ENCODE measurements at regions not wholly inside any gene's neighbourhood (a gene's known extent, or its start where the extent isn't known, plus 50 kb on each side); places are given as distances from the start of the nearest gene placed in this dataset.

- Histone ChIP-seq H3K9me3 (no peaks in the 10 kb centered on the region), H3K27ac (no peak overlapping the region), H3K27me3 (ENCODE audit: insufficient read depth in 3 of 3, low read length in 2 of 3) (peaks cover 0 to 23% (median 4%) of the 10 kb centered on the region in 3 donors), H3K4me1 (no peaks in the 10 kb centered on the region), H3K4me3 (no peak overlapping the region), H3K36me3 (ENCODE audit: insufficient read depth in 1 of 2, low read depth in 1 of 2) (no peaks in the 10 kb centered on the region)
- intact Hi-C loops (cut with DNase I): no loop called here
- TF ChIP-seq CTCF (IDR thresholded peaks at IDR 0.05): no peak
- DNase-seq (no peak), ATAC-seq (no peak)
- 71 to 75% (median 74%) methylated on average over 5 of the region's 5 CpGs for WGBS, 3 donors
Observed at GRCh38 chr16:87094556-87094865, 222.7 kb downstream of the C16orf95 start.

GRCh38 chr16:87095271-87095670 is 221.9 kb downstream of the C16orf95 start:
- H3K36me3 ChIP-seq (ENCODE audit: insufficient read depth in 1 of 2, low read depth in 1 of 2): no peaks in the 10 kb centered on the region
- DNase-seq (no peak), ATAC-seq (no peak)
- intact Hi-C loops (cut with DNase I): no loop called here
- no peak for TF ChIP-seq CTCF (IDR thresholded peaks at IDR 0.05)
- H3K4me1 ChIP-seq: no peaks in the 10 kb centered on the region
- no peak overlapping the region for H3K4me3 ChIP-seq
- H3K27ac ChIP-seq: no peak overlapping the region
- H3K9me3 ChIP-seq: no peaks in the 10 kb centered on the region
- WGBS, 3 donors: 57 to 75% (median 66%) methylated on average over 5 of the region's 5 CpGs
- H3K27me3 ChIP-seq (ENCODE audit: insufficient read depth in 3 of 3, low read length in 2 of 3): peaks cover 0 to 27% (median 5%) of the 10 kb centered on the region in 3 donors

GRCh38 chr16:87096746-87097333 is 220.4 kb downstream of the C16orf95 start:
- no peak for ATAC-seq
- DNase-seq: no peak
- intact Hi-C loops (cut with DNase I): no loop called here
- Histone ChIP-seq H3K36me3 (ENCODE audit: insufficient read depth in 1 of 2, low read depth in 1 of 2) (no peaks in the 10 kb centered on the region), H3K27me3 (ENCODE audit: insufficient read depth in 3 of 3, low read length in 2 of 3) (peaks cover 0 to 27% (median 8%) of the 10 kb centered on the region in 3 donors), H3K4me3 (no peak overlapping the region), H3K27ac (no peak overlapping the region), H3K9me3 (no peaks in the 10 kb centered on the region), H3K4me1 (no peaks in the 10 kb centered on the region)
- 73 to 84% (median 77%) methylated on average over 11 of the region's 11 CpGs for WGBS, 3 donors
- no peak for TF ChIP-seq CTCF (IDR thresholded peaks at IDR 0.05)

- ATAC-seq (no peak), DNase-seq (no peak)
- Histone ChIP-seq H3K4me3 (no peak overlapping the region), H3K4me1 (no peaks in the 10 kb centered on the region), H3K36me3 (ENCODE audit: insufficient read depth in 1 of 2, low read depth in 1 of 2) (no peaks in the 10 kb centered on the region), H3K9me3 (no peaks in the 10 kb centered on the region), H3K27ac (no peak overlapping the region), H3K27me3 (ENCODE audit: insufficient read depth in 3 of 3, low read length in 2 of 3) (peaks cover 0 to 27% (median 8%) of the 10 kb centered on the region in 3 donors)
- TF ChIP-seq CTCF (IDR thresholded peaks at IDR 0.05): no peak
- 63 to 68% (median 65%) methylated on average over 5 of the region's 5 CpGs for WGBS, 3 donors
- intact Hi-C loops (cut with DNase I): no loop called here
Observed at GRCh38 chr16:87098361-87098760, 218.8 kb downstream of the C16orf95 start.

Measured in psoas muscle (tissue), 7 donors.